IMR-90 (cell line): ENCODE measurements at regions not wholly inside any gene's neighbourhood (a gene's known extent, or its start where the extent isn't known, plus 50 kb on each side); places are given as distances from the start of the nearest gene placed in this dataset. TPM values are rescaled to one million over a fixed set of nuclear protein-coding genes. Genes with fewer than 3 reads are reported as not detected.

Experiments used
- ATAC-seq: fragments of 200-7000 bp; cut with Tn5 transposase; 2 replicates; pipeline ENCODE4 v1.9.1; 2020; ENCODE audit warnings: low read depth, mild to moderate bottlenecking, moderate library complexity
- BruUV-seq: library from RNA; stranded (reverse); fragments of 400-500 nt; replicated peaks from 2 replicates; lab custom pipeline; 2021; lab: Mats Ljungman, UMichigan
- CTCF ChIA-PET: fragments of 300-600 bp; formaldehyde crosslinking; extraction: SDS; loops from one replicate; lab custom pipeline; 2021; ENCODE audit warnings: antibody characterized with exemption; lab: Yijun Ruan, JAX
- POLR2A ChIA-PET: fragments of 300-600 bp; sonication (Branson Sonifier 250); formaldehyde crosslinking; loops from one replicate; lab custom pipeline; 2022; ENCODE audit warnings: antibody characterized with exemption; ENCODE audit not compliant: unreplicated experiment; lab: Charles Lee
- DNase-seq: peaks from one replicate; pipeline ENCODE4 v3.0.0; 2013
- H2AFZ ChIP-seq: replicated peaks from 2 replicates; pipeline ENCODE3; 2013; ENCODE audit warnings: low read length, mild to moderate bottlenecking; ENCODE audit not compliant: poor library complexity
- H2AK5ac ChIP-seq: 2 replicates; pipeline ENCODE4 v1.6.1; 2013; ENCODE audit warnings: low read depth, low read length, inconsistent platforms
- H2AK9ac ChIP-seq: replicated peaks from 2 replicates; pipeline ENCODE3; 2013; ENCODE audit warnings: mild to moderate bottlenecking, low read depth, low read length, moderate library complexity; ENCODE audit not compliant: poor library complexity
- H2BK120ac ChIP-seq: 2 replicates; pipeline ENCODE4 v1.6.1; 2013; ENCODE audit warnings: low read depth, low read length, inconsistent platforms
- H2BK15ac ChIP-seq: 3 replicates; pipeline ENCODE4 v1.6.1; 2013; ENCODE audit warnings: low read depth, low read length, inconsistent platforms
- H2BK20ac ChIP-seq: 2 replicates; pipeline ENCODE4 v1.6.1; 2013; ENCODE audit warnings: low read depth, mild to moderate bottlenecking, inconsistent platforms, low read length, moderate library complexity
- H2BK5ac ChIP-seq: 2 replicates; pipeline ENCODE4 v1.6.1; 2013; ENCODE audit warnings: mild to moderate bottlenecking, low read depth, low read length, inconsistent platforms; ENCODE audit not compliant: poor library complexity, severe bottlenecking
- H3K14ac ChIP-seq: replicated peaks from 2 replicates; pipeline ENCODE4 v1.6.1; 2013; ENCODE audit warnings: low read depth, low read length, inconsistent platforms
- H3K18ac ChIP-seq: 2 replicates; pipeline ENCODE4 v1.6.1; 2013; ENCODE audit warnings: low read depth, low read length, control low read depth
- H3K23ac ChIP-seq: 2 replicates; pipeline ENCODE4 v1.6.1; 2013; ENCODE audit warnings: low read depth, low read length, inconsistent platforms
- H3K27ac ChIP-seq: 2 replicates; pipeline ENCODE4 v1.5.1; 2013; ENCODE audit warnings: mild to moderate bottlenecking, control low read depth, low read length; ENCODE audit not compliant: insufficient read depth
- H3K27me3 ChIP-seq: 2 replicates; pipeline ENCODE4 v1.6.1; 2013; ENCODE audit warnings: low read length; ENCODE audit not compliant: control insufficient read depth, insufficient read depth
- H3K36me3 ChIP-seq: 2 replicates; pipeline ENCODE4 v1.6.1; 2013; ENCODE audit warnings: low read length, mixed read lengths; ENCODE audit not compliant: control insufficient read depth, insufficient read depth
- H3K4ac ChIP-seq: 2 replicates; pipeline ENCODE4 v1.6.1; 2013; ENCODE audit warnings: low read depth, low read length, inconsistent platforms
- H3K4me1 ChIP-seq: 2 replicates; pipeline ENCODE4 v1.6.1; 2013; ENCODE audit warnings: low read length, mixed read lengths; ENCODE audit not compliant: control insufficient read depth, insufficient read depth
- H3K4me2 ChIP-seq: 2 replicates; pipeline ENCODE4 v1.6.1; 2013; ENCODE audit warnings: low read depth, mild to moderate bottlenecking, control low read depth, low read length, moderate library complexity
- H3K4me3 ChIP-seq: 2 replicates; pipeline ENCODE4 v1.5.1; 2013; ENCODE audit warnings: low read depth, mild to moderate bottlenecking, control low read depth, low read length, moderate library complexity; ENCODE audit not compliant: insufficient read depth
- H3K56ac ChIP-seq: 2 replicates; pipeline ENCODE4 v1.6.1; 2013; ENCODE audit warnings: low read length, inconsistent platforms; ENCODE audit not compliant: insufficient read depth; ENCODE audit errors: extremely low read depth
- H3K79me1 ChIP-seq, 2 experiments: 2 replicates each; pipeline ENCODE4 v1.6.1; 2013; ENCODE audit warnings: low read length in 2 of 2, inconsistent platforms in 1 of 2, low read depth in 1 of 2
- H3K9ac ChIP-seq: 2 replicates; pipeline ENCODE4 v1.6.1; 2013; ENCODE audit warnings: low read depth, low read length, control low read depth
- H3K9me1 ChIP-seq: 2 replicates; pipeline ENCODE4 v1.6.1; 2013; ENCODE audit warnings: low read length, inconsistent platforms; ENCODE audit not compliant: insufficient read depth
- H3K9me3 ChIP-seq: 2 replicates; pipeline ENCODE4 v1.6.1; 2013; ENCODE audit warnings: low read length; ENCODE audit not compliant: control insufficient read depth, insufficient read depth
- H4K20me1 ChIP-seq: 2 replicates; pipeline ENCODE4 v1.6.1; 2013; ENCODE audit warnings: low read length, inconsistent platforms; ENCODE audit not compliant: insufficient read depth
- H4K5ac ChIP-seq: 2 replicates; pipeline ENCODE4 v1.6.1; 2013; ENCODE audit warnings: mild to moderate bottlenecking, low read depth, low read length, control low read depth
- H4K8ac ChIP-seq, 2 experiments: 2 replicates each; pipeline ENCODE4 v1.6.1; 2013; ENCODE audit warnings: low read depth in 2 of 2, low read length in 2 of 2, control low read depth in 1 of 2, inconsistent platforms in 1 of 2
- H4K91ac ChIP-seq: 2 replicates; pipeline ENCODE4 v1.6.1; 2013; ENCODE audit warnings: low read depth, low read length, inconsistent platforms; ENCODE audit not compliant: insufficient read depth
- CTCF ChIP-seq: conservative IDR thresholded peaks from 2 replicates; pipeline ENCODE4 v1.5.1; 2012; ENCODE audit warnings: mild to moderate bottlenecking, low read depth, low read length, improper control_type of control experiment
- ELK1 ChIP-seq: fragments of 150-350 bp; IDR thresholded peaks from 2 replicates; pipeline ENCODE4 v1.6.1; 2016; ENCODE audit warnings: low read depth, mild to moderate bottlenecking, low read length, moderate library complexity, borderline replicate concordance
- NFE2L2 ChIP-seq: fragments of 150-350 bp; IDR thresholded peaks from 2 replicates; pipeline ENCODE4 v1.6.1; 2016; ENCODE audit warnings: low read depth, mild to moderate bottlenecking, low read length
- WGBS, 2 experiments: methylation state at CpG; one replicate each; pipeline versions ENCODE4 v1.1.5 to v1.1.7; 2013; ENCODE audit warnings: missing lambda C conversion rate in 2 of 2; ENCODE audit not compliant: insufficient read length in 1 of 2; ENCODE audit errors: extremely low coverage in 2 of 2; 5-methylcytosine and 5-hydroxymethylcytosine counted together
- dilution Hi-C: fragments of 300-500 bp; cut with HindIII; formaldehyde crosslinking; loops from one replicate; pipeline ENCODE4 v1.14.3; 2018; ENCODE audit warnings: low sequenced_read_pairs; ENCODE audit not compliant: unreplicated experiment
- in situ Hi-C: fragments of 300-500 bp; cut with MboI; formaldehyde crosslinking; loops from 3 replicates; pipeline ENCODE4 v1.14.3; 2019; ENCODE audit warnings: low sequenced_read_pairs, inconsistent platforms, mixed read lengths
- intact Hi-C: fragments of 100-400 bp; cut with micrococcal nuclease; formaldehyde crosslinking; loops from 2 replicates; pipeline ENCODE4 v1.10.0; 2022
- microRNA-seq, 2 experiments: library from miRNA; stranded (forward) in 1 of 2; unstranded in 1 of 2; fragments of 10-50 nt in 1 of 2; fragments of <30 nt in 1 of 2; gene quantifications in 1 of 2; microRNA quantifications in 1 of 2; one replicate each; pipeline versions ENCODE3 to v1.1.0; 2013 to 2020; ENCODE audit not compliant: insufficient read depth in 1 of 2, insufficient read length in 1 of 2, unreplicated experiment in 1 of 2
- small RNA-seq, 5 experiments: library from RNA; depleted of rRNA; stranded (forward); fragments of <200 nt; gene quantifications; one replicate each; pipeline ENCODE3, GENCODE V24; 2012

- Histone ChIP-seq H3K4me1 (no peaks in the 10 kb centered on the region), H3K79me1 (no peaks in the 10 kb centered on the region), H3K9me3 (peaks cover 2% of the 10 kb centered on the region; the same call in 1 of the 2 replicates), H3K56ac (no peak overlapping the region), H3K4me2 (no peak overlapping the region), H3K36me3 (no peaks in the 10 kb centered on the region), H3K27ac (no peak overlapping the region), H4K8ac (no peak overlapping the region), H2BK15ac (no peak overlapping the region), H4K20me1 (no peaks in the 10 kb centered on the region), H3K4ac (no peak overlapping the region), H2BK120ac (no peak overlapping the region), H2BK5ac (no peak overlapping the region), H4K5ac (no peak overlapping the region), H3K23ac (no peak overlapping the region), H2AK5ac (no peak overlapping the region), H3K18ac (no peak overlapping the region), H2AK9ac (no peak overlapping the region), H3K9me1 (no peaks in the 10 kb centered on the region), H3K9ac (no peak overlapping the region), H4K91ac (no peak overlapping the region), H2BK20ac (no peak overlapping the region), H3K14ac (no peak overlapping the region), H3K4me3 (no peak overlapping the region), H3K27me3 (no peaks in the 10 kb centered on the region), H2AFZ (no peak overlapping the region)
- CTCF ChIA-PET, result no interaction called here
- 84% methylated on average over 23 of the region's 44 CpGs; no CpG with 5 or more reads in 1 of the 2 experiments for WGBS, 2 experiments
- no TSS peak for BruUV-seq
- TF ChIP-seq CTCF, result peak; percentile 25; the same call in 1 of the 2 replicates
- TF ChIP-seq ELK1, result no peak
- TF ChIP-seq NFE2L2, result no peak
- ATAC-seq, result no peak
- intact Hi-C loops, result no loop called here
- in situ Hi-C loops, result no loop called here
- DNase-seq, result no peak
- dilution Hi-C loops, result no loop called here
- POLR2A ChIA-PET, result no interaction called here
These were observed 1356.9 kb downstream of the TMEM121 start for GRCh38 chr14:106883218-106883692.

Small RNA genes lying in the stretch of these regions (microRNA-seq; reads per million reads assigned to microRNA genes)
- gene AC244452.1 (ENCODE audit: insufficient read depth, insufficient read length), result not detected
- not detected for gene IGHD1-1 (ENCODE audit: insufficient read depth, insufficient read length)
- gene IGHD1-14 (ENCODE audit: insufficient read depth, insufficient read length), result not detected
- not detected for gene IGHD1-20 (ENCODE audit: insufficient read depth, insufficient read length)
- gene IGHD1-26 (ENCODE audit: insufficient read depth, insufficient read length), result not detected
- not detected for gene IGHD1-7 (ENCODE audit: insufficient read depth, insufficient read length)
- not detected for gene IGHD2-15 (ENCODE audit: insufficient read depth, insufficient read length)
- not detected for gene IGHD2-2 (ENCODE audit: insufficient read depth, insufficient read length)
- gene IGHD2-21 (ENCODE audit: insufficient read depth, insufficient read length), result not detected
- gene IGHD2-8 (ENCODE audit: insufficient read depth, insufficient read length), result not detected
- gene IGHD3-10 (ENCODE audit: insufficient read depth, insufficient read length), result not detected
- gene IGHD3-16 (ENCODE audit: insufficient read depth, insufficient read length), result not detected
- gene IGHD3-22 (ENCODE audit: insufficient read depth, insufficient read length), result not detected
- not detected for gene IGHD3-3 (ENCODE audit: insufficient read depth, insufficient read length)
- not detected for gene IGHD3-9 (ENCODE audit: insufficient read depth, insufficient read length)
- gene IGHD4-11 (ENCODE audit: insufficient read depth, insufficient read length), result not detected
- gene IGHD4-17 (ENCODE audit: insufficient read depth, insufficient read length), result not detected
- not detected for gene IGHD4-23 (ENCODE audit: insufficient read depth, insufficient read length)
- not detected for gene IGHD4-4 (ENCODE audit: insufficient read depth, insufficient read length)
- gene IGHD5-12 (ENCODE audit: insufficient read depth, insufficient read length), result not detected
- not detected for gene IGHD5-18 (ENCODE audit: insufficient read depth, insufficient read length)
- gene IGHD5-24 (ENCODE audit: insufficient read depth, insufficient read length), result not detected
- gene IGHD5-5 (ENCODE audit: insufficient read depth, insufficient read length), result not detected
- gene IGHD6-13 (ENCODE audit: insufficient read depth, insufficient read length), result not detected
- not detected for gene IGHD6-19 (ENCODE audit: insufficient read depth, insufficient read length)
- not detected for gene IGHD6-25 (ENCODE audit: insufficient read depth, insufficient read length)
- gene IGHD6-6 (ENCODE audit: insufficient read depth, insufficient read length), result not detected
- not detected for gene IGHD7-27 (ENCODE audit: insufficient read depth, insufficient read length)
- gene IGHJ1 (ENCODE audit: insufficient read depth, insufficient read length), result not detected
- gene IGHJ1P (ENCODE audit: insufficient read depth, insufficient read length), result not detected
- not detected for gene IGHJ2 (ENCODE audit: insufficient read depth, insufficient read length)
- not detected for gene IGHJ2P (ENCODE audit: insufficient read depth, insufficient read length)
- not detected for gene IGHJ3 (ENCODE audit: insufficient read depth, insufficient read length)
- gene IGHJ3P (ENCODE audit: insufficient read depth, insufficient read length), result not detected
- not detected for gene IGHJ4 (ENCODE audit: insufficient read depth, insufficient read length)
- not detected for gene IGHJ5 (ENCODE audit: insufficient read depth, insufficient read length)
- not detected for gene IGHJ6 (ENCODE audit: insufficient read depth, insufficient read length)
- not detected for gene IGHV1-12 (ENCODE audit: insufficient read depth, insufficient read length)
- gene IGHV1-14 (ENCODE audit: insufficient read depth, insufficient read length), result not detected
- gene IGHV3-19 (ENCODE audit: insufficient read depth, insufficient read length), result not detected
- gene IGHV3-57 (ENCODE audit: insufficient read depth, insufficient read length), result not detected
- not detected for gene IGHV3-76 (ENCODE audit: insufficient read depth, insufficient read length)
- not detected for gene IGHV5-78 (ENCODE audit: insufficient read depth, insufficient read length)
- not detected for gene IGHV7-40 (ENCODE audit: insufficient read depth, insufficient read length)
- gene IGHVII-1-1 (ENCODE audit: insufficient read depth, insufficient read length), result not detected
- not detected for gene IGHVII-15-1 (ENCODE audit: insufficient read depth, insufficient read length)
- gene IGHVII-22-1 (ENCODE audit: insufficient read depth, insufficient read length), result not detected
- gene IGHVII-28-1 (ENCODE audit: insufficient read depth, insufficient read length), result not detected
- gene IGHVII-33-1 (ENCODE audit: insufficient read depth, insufficient read length), result not detected
- gene IGHVII-40-1 (ENCODE audit: insufficient read depth, insufficient read length), result not detected
- gene IGHVII-44-2 (ENCODE audit: insufficient read depth, insufficient read length), result not detected
- gene IGHVII-46-1 (ENCODE audit: insufficient read depth, insufficient read length), result not detected
- not detected for gene IGHVII-49-1 (ENCODE audit: insufficient read depth, insufficient read length)
- not detected for gene IGHVII-51-2 (ENCODE audit: insufficient read depth, insufficient read length)
- gene IGHVII-53-1 (ENCODE audit: insufficient read depth, insufficient read length), result not detected
- not detected for gene IGHVII-60-1 (ENCODE audit: insufficient read depth, insufficient read length)
- not detected for gene IGHVII-62-1 (ENCODE audit: insufficient read depth, insufficient read length)
- not detected for gene IGHVII-67-1 (ENCODE audit: insufficient read depth, insufficient read length)
- not detected for gene IGHVII-74-1 (ENCODE audit: insufficient read depth, insufficient read length)
- gene IGHVII-78-1 (ENCODE audit: insufficient read depth, insufficient read length), result not detected
- gene IGHVIII-11-1 (ENCODE audit: insufficient read depth, insufficient read length), result not detected
- not detected for gene IGHVIII-13-1 (ENCODE audit: insufficient read depth, insufficient read length)
- gene IGHVIII-2-1 (ENCODE audit: insufficient read depth, insufficient read length), result not detected
- gene IGHVIII-22-2 (ENCODE audit: insufficient read depth, insufficient read length), result not detected
- gene IGHVIII-25-1 (ENCODE audit: insufficient read depth, insufficient read length), result not detected
- not detected for gene IGHVIII-26-1 (ENCODE audit: insufficient read depth, insufficient read length)
- not detected for gene IGHVIII-38-1 (ENCODE audit: insufficient read depth, insufficient read length)
- not detected for gene IGHVIII-5-1 (ENCODE audit: insufficient read depth, insufficient read length)
- not detected for gene IGHVIII-5-2 (ENCODE audit: insufficient read depth, insufficient read length)
- not detected for gene IGHVIII-67-2 (ENCODE audit: insufficient read depth, insufficient read length)
- not detected for gene IGHVIII-67-3 (ENCODE audit: insufficient read depth, insufficient read length)
- gene IGHVIII-67-4 (ENCODE audit: insufficient read depth, insufficient read length), result not detected
- gene IGHVIII-76-1 (ENCODE audit: insufficient read depth, insufficient read length), result not detected
- not detected for gene IGHVIII-82 (ENCODE audit: insufficient read depth, insufficient read length)
- gene MIR4507 (ENCODE audit: insufficient read depth in 1 of 2, insufficient read length in 1 of 2, unreplicated experiment in 1 of 2), result 0 reads per million in 2 experiments
- gene MIR4537 (ENCODE audit: insufficient read depth in 1 of 2, insufficient read length in 1 of 2, unreplicated experiment in 1 of 2), result 0 reads per million in 2 experiments
- gene MIR4538 (ENCODE audit: insufficient read depth in 1 of 2, insufficient read length in 1 of 2, unreplicated experiment in 1 of 2), result 0 reads per million in 2 experiments
- gene MIR4539 (ENCODE audit: insufficient read depth in 1 of 2, insufficient read length in 1 of 2, unreplicated experiment in 1 of 2), result 0 reads per million in 2 experiments
- gene MIR5195 (ENCODE audit: insufficient read depth in 1 of 2, insufficient read length in 1 of 2, unreplicated experiment in 1 of 2), result 0 reads per million in 2 experiments
- 0 reads per million in 2 experiments for gene MIR8071-1 (ENCODE audit: insufficient read depth in 1 of 2, insufficient read length in 1 of 2, unreplicated experiment in 1 of 2)
- gene MIR8071-2 (ENCODE audit: insufficient read depth in 1 of 2, insufficient read length in 1 of 2, unreplicated experiment in 1 of 2), result 0 reads per million in 2 experiments
- gene RNA5SP389 (ENCODE audit: insufficient read depth, insufficient read length), result not detected

Small RNA genes lying in the stretch of these regions (small RNA-seq; reads per million reads assigned to genes)
- 0 reads per million in 5 experiments for gene AC244452.1
- gene IGHD1-1, result 0 reads per million in 5 experiments
- 0 reads per million in 5 experiments for gene IGHD1-14
- gene IGHD1-20, result 0 reads per million in 5 experiments
- 0 reads per million in 5 experiments for gene IGHD1-26
- gene IGHD1-7, result 0 reads per million in 5 experiments
- 0 reads per million in 5 experiments for gene IGHD2-15
- gene IGHD2-2, result 0 reads per million in 5 experiments
- 0 reads per million in 5 experiments for gene IGHD2-21
- gene IGHD2-8, result 0 reads per million in 5 experiments
- gene IGHD3-10, result 0 reads per million in 5 experiments
- gene IGHD3-16, result 0 reads per million in 5 experiments
- gene IGHD3-22, result 0 reads per million in 5 experiments
- gene IGHD3-3, result 0 reads per million in 5 experiments
- 0 reads per million in 5 experiments for gene IGHD3-9
- gene IGHD4-11, result 0 reads per million in 5 experiments
- gene IGHD4-17, result 0 reads per million in 5 experiments
- 0 reads per million in 5 experiments for gene IGHD4-23
- gene IGHD4-4, result 0 reads per million in 5 experiments
- 0 reads per million in 5 experiments for gene IGHD5-12
- gene IGHD5-18, result 0 reads per million in 5 experiments
- gene IGHD5-24, result 0 reads per million in 5 experiments
- gene IGHD5-5, result 0 reads per million in 5 experiments
- gene IGHD6-13, result 0 reads per million in 5 experiments
- gene IGHD6-19, result 0 reads per million in 5 experiments
- 0 reads per million in 5 experiments for gene IGHD6-25
- gene IGHD6-6, result 0 reads per million in 5 experiments
- 0 reads per million in 5 experiments for gene IGHD7-27
- 0 reads per million in 5 experiments for gene IGHJ1
- 0 reads per million in 5 experiments for gene IGHJ1P
- 0 reads per million in 5 experiments for gene IGHJ2
- 0 reads per million in 5 experiments for gene IGHJ2P
- 0 reads per million in 5 experiments for gene IGHJ3
- 0 reads per million in 5 experiments for gene IGHJ3P
- 0 reads per million in 5 experiments for gene IGHJ4
- 0 reads per million in 5 experiments for gene IGHJ5
- 0 reads per million in 5 experiments for gene IGHJ6
- gene IGHV1-12, result 0 reads per million in 5 experiments
- gene IGHV1-14, result 0 reads per million in 5 experiments
- gene IGHV3-19, result 0 reads per million in 5 experiments
- 0 reads per million in 5 experiments for gene IGHV3-57
- gene IGHV3-76, result 0 reads per million in 5 experiments
- gene IGHV5-78, result 0 reads per million in 5 experiments
- gene IGHV7-40, result 0 reads per million in 5 experiments
- 0 reads per million in 5 experiments for gene IGHVII-1-1
- 0 reads per million in 5 experiments for gene IGHVII-15-1
- 0 reads per million in 5 experiments for gene IGHVII-22-1
- gene IGHVII-28-1, result 0 reads per million in 5 experiments
- gene IGHVII-33-1, result 0 reads per million in 5 experiments
- gene IGHVII-40-1, result 0 reads per million in 5 experiments
- 0 reads per million in 5 experiments for gene IGHVII-44-2
- gene IGHVII-46-1, result 0 reads per million in 5 experiments
- gene IGHVII-49-1, result 0 reads per million in 5 experiments
- 0 reads per million in 5 experiments for gene IGHVII-51-2
- gene IGHVII-53-1, result 0 reads per million in 5 experiments
- 0 reads per million in 5 experiments for gene IGHVII-60-1
- gene IGHVII-62-1, result 0 reads per million in 5 experiments
- 0 reads per million in 5 experiments for gene IGHVII-67-1
- gene IGHVII-74-1, result 0 to 0.04 (median 0) reads per million in 5 experiments
- 0 reads per million in 5 experiments for gene IGHVII-78-1
- gene IGHVIII-11-1, result 0 reads per million in 5 experiments
- 0 reads per million in 5 experiments for gene IGHVIII-13-1
- 0 reads per million in 5 experiments for gene IGHVIII-2-1
- gene IGHVIII-22-2, result 0 reads per million in 5 experiments
- 0 reads per million in 5 experiments for gene IGHVIII-25-1
- 0 reads per million in 5 experiments for gene IGHVIII-26-1
- 0 reads per million in 5 experiments for gene IGHVIII-38-1
- 0 reads per million in 5 experiments for gene IGHVIII-5-1
- 0 reads per million in 5 experiments for gene IGHVIII-5-2
- 0 reads per million in 5 experiments for gene IGHVIII-67-2
- 0 reads per million in 5 experiments for gene IGHVIII-67-3
- 0 reads per million in 5 experiments for gene IGHVIII-67-4
- 0 reads per million in 5 experiments for gene IGHVIII-76-1
- 0 reads per million in 5 experiments for gene IGHVIII-82
- gene MIR4507, result 0 reads per million in 5 experiments
- gene MIR4537, result 0 reads per million in 5 experiments
- 0 reads per million in 5 experiments for gene MIR4538
- gene MIR4539, result 0 reads per million in 5 experiments
- 0 reads per million in 5 experiments for gene MIR5195
- 0 reads per million in 5 experiments for gene MIR8071-1
- 0 reads per million in 5 experiments for gene MIR8071-2
- gene RNA5SP389, result 0 reads per million in 5 experiments
